HEK293 (cell line): ENCODE measurements at regions not wholly inside any gene's neighbourhood (a gene's known extent, or its start where the extent isn't known, plus 50 kb on each side); places are given as distances from the start of the nearest gene placed in this dataset.

Experiments used
- IKZF3 ChIP-seq: fragments of 450-650 bp; IDR thresholded peaks from 2 replicates; pipeline ENCODE4 v1.5.0; 2018; ENCODE audit warnings: missing biosample characterization, mild to moderate bottlenecking, missing genetic modification characterization, moderate library complexity
- OVOL3 ChIP-seq: fragments of 450-650 bp; formaldehyde crosslinking; IDR thresholded peaks from 2 replicates; pipeline ENCODE4 v1.5.1; 2016; ENCODE audit warnings: missing biosample characterization, missing genetic modification characterization
- SP2 ChIP-seq: fragments of 450-650 bp; formaldehyde crosslinking; IDR thresholded peaks from 2 replicates; pipeline ENCODE4 v1.5.1; 2016; ENCODE audit warnings: missing biosample characterization, missing genetic modification characterization
- TCF7L2 ChIP-seq: IDR thresholded peaks from 2 replicates; pipeline ENCODE4 v1.6.1; 2011; ENCODE audit warnings: low read depth, mild to moderate bottlenecking, inconsistent platforms, low read length, moderate library complexity, borderline replicate concordance
- TRIM28 ChIP-seq: IDR thresholded peaks from 2 replicates; pipeline ENCODE4 v1.6.1; 2011; ENCODE audit warnings: low read length, control low read depth, borderline replicate concordance
- YY1 ChIP-seq: fragments of 450-650 bp; formaldehyde crosslinking; IDR thresholded peaks from 2 replicates; pipeline ENCODE4 v1.5.1; 2018; ENCODE audit warnings: missing biosample characterization, missing genetic modification characterization
- ZNF335 ChIP-seq: fragments of 450-650 bp; formaldehyde crosslinking; conservative IDR thresholded peaks from 2 replicates; pipeline ENCODE4 v1.5.1; 2016; ENCODE audit warnings: missing biosample characterization, missing genetic modification characterization
- ZNF510 ChIP-seq: fragments of 450-650 bp; formaldehyde crosslinking; IDR thresholded peaks from 2 replicates; pipeline ENCODE4 v1.5.1; 2018; ENCODE audit warnings: mild to moderate bottlenecking, missing genetic modification characterization, missing biosample characterization; ENCODE audit not compliant: insufficient replicate concordance
- ZNF560 ChIP-seq: fragments of 450-650 bp; formaldehyde crosslinking; IDR thresholded peaks from 2 replicates; pipeline ENCODE4 v1.5.1; 2017; ENCODE audit warnings: missing biosample characterization, missing genetic modification characterization, borderline replicate concordance
- ZNF660 ChIP-seq: fragments of 450-650 bp; IDR thresholded peaks from 2 replicates; pipeline ENCODE4 v1.5.1; 2018; ENCODE audit warnings: missing biosample characterization, mild to moderate bottlenecking, missing genetic modification characterization
- TF ChIP-seq, protein P1 (sequence below): fragments of 450-650 bp; formaldehyde crosslinking; IDR thresholded peaks from 2 replicates; pipeline ENCODE4 v1.5.1; 2016; ENCODE audit warnings: missing biosample characterization, missing genetic modification characterization
- TF ChIP-seq, protein P2 (sequence below): fragments of 450-650 bp; formaldehyde crosslinking; IDR thresholded peaks from 2 replicates; pipeline ENCODE4 v1.5.1; 2017; ENCODE audit warnings: missing biosample characterization, mild to moderate bottlenecking, missing genetic modification characterization, moderate library complexity
- TF ChIP-seq, protein P3 (sequence below): fragments of 450-650 bp; formaldehyde crosslinking; IDR thresholded peaks from 2 replicates; pipeline ENCODE4 v1.5.1; 2016; ENCODE audit warnings: missing biosample characterization, missing genetic modification characterization

DNA sequence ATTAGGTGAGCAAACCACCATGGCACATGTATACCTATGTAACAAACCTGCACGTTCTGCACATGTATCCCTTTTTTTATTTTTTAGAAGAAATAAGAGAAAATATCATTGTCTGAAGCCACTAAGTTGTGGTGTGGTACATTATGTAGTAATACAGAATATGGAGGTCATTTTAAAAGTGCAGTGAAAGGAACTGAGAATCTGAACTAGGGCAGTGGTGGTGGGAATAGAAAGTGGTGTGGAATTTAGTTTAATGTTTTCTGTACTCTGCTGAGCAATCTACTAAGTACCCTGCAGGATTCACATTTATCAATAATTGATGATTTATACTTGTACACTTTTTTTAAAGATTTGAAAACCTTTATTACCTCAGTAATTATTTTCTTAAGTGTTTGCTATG, 283.5 kb downstream of the CHL1 start:
- TF ChIP-seq YY1 (tag by site-specific recombination), result no peak
- TF ChIP-seq, protein P1, sequence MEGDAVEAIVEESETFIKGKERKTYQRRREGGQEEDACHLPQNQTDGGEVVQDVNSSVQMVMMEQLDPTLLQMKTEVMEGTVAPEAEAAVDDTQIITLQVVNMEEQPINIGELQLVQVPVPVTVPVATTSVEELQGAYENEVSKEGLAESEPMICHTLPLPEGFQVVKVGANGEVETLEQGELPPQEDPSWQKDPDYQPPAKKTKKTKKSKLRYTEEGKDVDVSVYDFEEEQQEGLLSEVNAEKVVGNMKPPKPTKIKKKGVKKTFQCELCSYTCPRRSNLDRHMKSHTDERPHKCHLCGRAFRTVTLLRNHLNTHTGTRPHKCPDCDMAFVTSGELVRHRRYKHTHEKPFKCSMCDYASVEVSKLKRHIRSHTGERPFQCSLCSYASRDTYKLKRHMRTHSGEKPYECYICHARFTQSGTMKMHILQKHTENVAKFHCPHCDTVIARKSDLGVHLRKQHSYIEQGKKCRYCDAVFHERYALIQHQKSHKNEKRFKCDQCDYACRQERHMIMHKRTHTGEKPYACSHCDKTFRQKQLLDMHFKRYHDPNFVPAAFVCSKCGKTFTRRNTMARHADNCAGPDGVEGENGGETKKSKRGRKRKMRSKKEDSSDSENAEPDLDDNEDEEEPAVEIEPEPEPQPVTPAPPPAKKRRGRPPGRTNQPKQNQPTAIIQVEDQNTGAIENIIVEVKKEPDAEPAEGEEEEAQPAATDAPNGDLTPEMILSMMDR (tag by site-specific recombination), result no peak
- TF ChIP-seq OVOL3 (tag by site-specific recombination), result no peak
- TF ChIP-seq TCF7L2, result no peak
- TF ChIP-seq, protein P2, sequence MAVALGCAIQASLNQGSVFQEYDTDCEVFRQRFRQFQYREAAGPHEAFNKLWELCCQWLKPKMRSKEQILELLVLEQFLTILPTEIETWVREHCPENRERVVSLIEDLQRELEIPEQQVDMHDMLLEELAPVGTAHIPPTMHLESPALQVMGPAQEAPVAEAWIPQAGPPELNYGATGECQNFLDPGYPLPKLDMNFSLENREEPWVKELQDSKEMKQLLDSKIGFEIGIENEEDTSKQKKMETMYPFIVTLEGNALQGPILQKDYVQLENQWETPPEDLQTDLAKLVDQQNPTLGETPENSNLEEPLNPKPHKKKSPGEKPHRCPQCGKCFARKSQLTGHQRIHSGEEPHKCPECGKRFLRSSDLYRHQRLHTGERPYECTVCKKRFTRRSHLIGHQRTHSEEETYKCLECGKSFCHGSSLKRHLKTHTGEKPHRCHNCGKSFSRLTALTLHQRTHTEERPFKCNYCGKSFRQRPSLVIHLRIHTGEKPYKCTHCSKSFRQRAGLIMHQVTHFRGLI (tag by site-specific recombination), result no peak
- TF ChIP-seq IKZF3 (tag by site-specific recombination), result no peak
- no peak for TF ChIP-seq TRIM28
- no peak for TF ChIP-seq ZNF510
- TF ChIP-seq, protein P3, sequence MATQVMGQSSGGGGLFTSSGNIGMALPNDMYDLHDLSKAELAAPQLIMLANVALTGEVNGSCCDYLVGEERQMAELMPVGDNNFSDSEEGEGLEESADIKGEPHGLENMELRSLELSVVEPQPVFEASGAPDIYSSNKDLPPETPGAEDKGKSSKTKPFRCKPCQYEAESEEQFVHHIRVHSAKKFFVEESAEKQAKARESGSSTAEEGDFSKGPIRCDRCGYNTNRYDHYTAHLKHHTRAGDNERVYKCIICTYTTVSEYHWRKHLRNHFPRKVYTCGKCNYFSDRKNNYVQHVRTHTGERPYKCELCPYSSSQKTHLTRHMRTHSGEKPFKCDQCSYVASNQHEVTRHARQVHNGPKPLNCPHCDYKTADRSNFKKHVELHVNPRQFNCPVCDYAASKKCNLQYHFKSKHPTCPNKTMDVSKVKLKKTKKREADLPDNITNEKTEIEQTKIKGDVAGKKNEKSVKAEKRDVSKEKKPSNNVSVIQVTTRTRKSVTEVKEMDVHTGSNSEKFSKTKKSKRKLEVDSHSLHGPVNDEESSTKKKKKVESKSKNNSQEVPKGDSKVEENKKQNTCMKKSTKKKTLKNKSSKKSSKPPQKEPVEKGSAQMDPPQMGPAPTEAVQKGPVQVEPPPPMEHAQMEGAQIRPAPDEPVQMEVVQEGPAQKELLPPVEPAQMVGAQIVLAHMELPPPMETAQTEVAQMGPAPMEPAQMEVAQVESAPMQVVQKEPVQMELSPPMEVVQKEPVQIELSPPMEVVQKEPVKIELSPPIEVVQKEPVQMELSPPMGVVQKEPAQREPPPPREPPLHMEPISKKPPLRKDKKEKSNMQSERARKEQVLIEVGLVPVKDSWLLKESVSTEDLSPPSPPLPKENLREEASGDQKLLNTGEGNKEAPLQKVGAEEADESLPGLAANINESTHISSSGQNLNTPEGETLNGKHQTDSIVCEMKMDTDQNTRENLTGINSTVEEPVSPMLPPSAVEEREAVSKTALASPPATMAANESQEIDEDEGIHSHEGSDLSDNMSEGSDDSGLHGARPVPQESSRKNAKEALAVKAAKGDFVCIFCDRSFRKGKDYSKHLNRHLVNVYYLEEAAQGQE (tag by site-specific recombination), result no peak
- TF ChIP-seq ZNF560 (tag by site-specific recombination), result no peak
- TF ChIP-seq ZNF335 (tag by site-specific recombination), result no peak
- no peak for TF ChIP-seq ZNF660 (tag by site-specific recombination)
- TF ChIP-seq SP2 (tag by site-specific recombination), result no peak
